ENCODE measurements at regions not wholly inside any gene's neighbourhood (a gene's known extent, or its start where the extent isn't known, plus 50 kb on each side); places are given as distances from the start of the nearest gene placed in this dataset.

DNA sequence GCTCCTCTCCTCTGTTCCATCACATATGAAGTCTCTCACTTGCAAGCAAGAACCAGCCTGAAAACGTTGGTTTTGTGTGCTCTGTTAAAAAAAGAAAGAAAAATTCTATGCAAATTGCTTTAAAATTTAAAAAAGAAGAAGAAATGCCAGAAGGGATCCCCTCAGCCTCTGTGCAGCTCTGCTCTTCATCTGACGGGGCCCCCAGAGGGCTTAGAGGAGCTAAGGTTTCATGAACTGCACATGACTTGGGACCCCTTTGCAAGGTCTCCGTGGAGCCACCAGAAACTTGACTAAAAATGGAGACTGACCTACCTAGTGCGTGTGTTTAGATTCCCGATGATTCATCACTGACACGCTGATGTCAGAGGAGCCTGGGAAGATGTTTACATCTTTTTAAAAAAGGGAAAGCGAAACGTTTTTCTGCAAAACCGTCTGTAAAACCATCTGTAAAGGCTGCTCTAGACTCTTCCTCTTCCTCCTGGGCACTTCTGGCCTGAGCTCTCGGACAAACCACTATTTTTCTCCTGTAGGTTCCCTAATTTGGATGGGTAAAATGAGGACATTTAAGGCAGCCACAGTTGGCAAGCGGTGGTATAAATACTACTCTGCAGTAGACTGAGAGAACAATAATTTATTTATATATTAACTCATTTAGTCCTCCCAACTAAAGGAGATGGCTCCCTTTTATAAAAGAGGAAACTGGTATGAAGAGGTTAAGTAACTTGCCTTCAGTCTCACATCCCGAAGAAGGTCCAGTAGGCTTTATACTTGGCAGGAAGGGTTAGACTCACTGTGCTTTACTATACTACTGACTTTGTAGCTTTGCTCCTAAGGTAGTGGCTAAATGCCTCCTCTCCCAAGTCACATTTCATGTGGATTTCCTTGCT lies 67.2 kb upstream of the POLG start:
- Histone ChIP-seq H3K36me3 (ENCODE audit: control insufficient read depth, insufficient read depth, low read length) (no peaks in the 10 kb centered on the region), H3K27me3 (ENCODE audit: control insufficient read depth, insufficient read depth, low read length) (no peaks in the 10 kb centered on the region), H3K9me3 (ENCODE audit: control insufficient read depth, insufficient read depth, low read depth, low read length) (no peaks in the 10 kb centered on the region), H3K4me3 (ENCODE audit: low read depth in 2 of 2, low read length in 2 of 2) (no peak overlapping the region), H3K4me1 (ENCODE audit: control insufficient read depth, insufficient read depth, low read length) (peaks cover 3% of the 10 kb centered on the region; the same call in 1 of the 2 replicates), H3K27ac (ENCODE audit: low read length) (no peak overlapping the region)
- intact Hi-C loops (cut with micrococcal nuclease; ENCODE audit: unreplicated experiment) (no loop called here), in situ Hi-C loops (cut with HindIII; ENCODE audit: low pct_unique_long_range_greater_than_20kb, low sequenced_read_pairs) (no loop called here)
- ChIA-PET CTCF (no interaction called here), POLR2A (no interaction called here)
- BruUV-seq (replicated peaks) = no TSS peak
- DNase-seq (ENCODE audit: low read depth, low spot score) (no peak), ATAC-seq (0 out of 2 replicates have a peak, but pooled peaks have one; percentile 23)
- TF ChIP-seq SIN3A (IDR thresholded peaks at IDR 0.05; ENCODE audit: borderline replicate concordance, insufficient read depth, low read depth, low read length) (no peak), CTCF (IDR thresholded peaks at IDR 0.05) (no peak), TCF7L2 (IDR thresholded peaks at IDR 0.05; ENCODE audit: low read depth, low read length) (no peak)

DNA sequence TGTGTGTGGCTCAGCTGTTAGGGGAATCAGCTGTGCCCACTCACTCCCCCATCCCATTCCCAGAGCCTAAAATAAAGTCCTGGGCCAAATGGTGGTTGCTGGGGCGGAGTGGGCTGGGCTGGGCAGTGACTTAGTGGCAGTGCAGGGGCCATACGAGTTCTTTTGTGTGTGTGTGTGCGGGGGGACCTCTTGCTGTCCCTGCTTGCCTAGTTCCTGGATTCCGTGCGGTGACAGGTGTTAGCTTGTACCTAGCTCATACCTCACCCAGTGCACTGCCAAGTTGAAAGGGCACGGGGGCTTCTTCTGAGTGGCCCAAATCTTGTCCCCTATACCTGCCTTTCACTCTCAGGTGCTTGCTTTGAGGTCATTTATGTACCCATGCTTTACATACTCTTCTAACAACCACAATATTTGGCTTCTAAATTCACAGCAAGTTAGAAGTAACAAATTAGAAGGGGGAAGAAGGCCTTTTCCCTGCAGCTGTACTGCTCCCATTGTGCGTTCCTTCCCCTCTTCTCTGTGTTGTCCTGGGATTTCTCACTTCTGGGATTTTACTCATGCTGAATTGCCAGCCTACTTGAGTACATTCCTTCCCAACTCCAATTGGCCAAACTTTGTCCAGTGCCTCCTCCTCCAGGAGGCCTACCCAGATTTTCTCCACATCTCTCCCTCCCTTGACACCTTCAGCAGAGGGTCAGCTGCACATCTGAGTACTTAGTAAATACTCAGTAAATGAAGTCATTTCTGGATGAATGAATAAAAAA lies 66.3 kb upstream of the POLG start:
- Histone ChIP-seq H3K9me3 (ENCODE audit: control insufficient read depth, insufficient read depth, low read depth, low read length) (no peaks in the 10 kb centered on the region), H3K27ac (ENCODE audit: low read length) (no peak overlapping the region), H3K36me3 (ENCODE audit: control insufficient read depth, insufficient read depth, low read length) (no peaks in the 10 kb centered on the region), H3K4me3 (ENCODE audit: low read depth in 2 of 2, low read length in 2 of 2) (peak overlapping the region in 1 of 2 experiments; percentile 50; a peak in 1 of 4 replicates), H3K4me1 (ENCODE audit: control insufficient read depth, insufficient read depth, low read length) (peaks cover 3% of the 10 kb centered on the region; the same call in 1 of the 2 replicates), H3K27me3 (ENCODE audit: control insufficient read depth, insufficient read depth, low read length) (no peaks in the 10 kb centered on the region)
- ATAC-seq = no peak
- intact Hi-C loops (cut with micrococcal nuclease; ENCODE audit: unreplicated experiment) = no loop called here
- in situ Hi-C loops (cut with HindIII; ENCODE audit: low pct_unique_long_range_greater_than_20kb, low sequenced_read_pairs) = no loop called here
- DNase-seq (ENCODE audit: low read depth, low spot score) = no peak
- no peak for TF ChIP-seq CTCF (IDR thresholded peaks at IDR 0.05)
- TF ChIP-seq SIN3A (IDR thresholded peaks at IDR 0.05; ENCODE audit: borderline replicate concordance, insufficient read depth, low read depth, low read length) = no peak
- no peak for TF ChIP-seq POLR2AphosphoS5 (IDR thresholded peaks at IDR 0.05; ENCODE audit: low read depth, low read length)
- TF ChIP-seq TCF7L2 (IDR thresholded peaks at IDR 0.05; ENCODE audit: low read depth, low read length) = no peak
- no peak for TF ChIP-seq REST (IDR thresholded peaks at IDR 0.05; ENCODE audit: insufficient read depth in 1 of 2, low read depth in 2 of 2, low read length in 1 of 2)
- POLR2A ChIA-PET = interaction anchor here (0.6 kb wide), 1 partner anchor 39 kb away, joined by 4 read pairs; no protein-coding TSS in a partner anchor
- CTCF ChIA-PET = no interaction called here
- BruUV-seq (replicated peaks) = no TSS peak

Measured in Panc1 (cell line).